Upper lobe of right lung (tissue), 1 donor: ENCODE measurements at regions not wholly inside any gene's neighbourhood (a gene's known extent, or its start where the extent isn't known, plus 50 kb on each side); places are given as distances from the start of the nearest gene placed in this dataset.

Experiments used
- ATAC-seq: fragments of 200-7000 bp; cut with Tn5 transposase; one replicate; pipeline ENCODE4 v1.9.1; 2020; ENCODE audit warnings: mild to moderate bottlenecking, moderate library complexity
- DNase-seq: peaks from one replicate; pipeline ENCODE4 v3.0.0-alpha.2; 2020
- H3K27ac ChIP-seq: fragments of 200-600 bp; one replicate; pipeline ENCODE4 v1.8.0; 2022
- H3K27me3 ChIP-seq: fragments of 200-600 bp; one replicate; pipeline ENCODE4 v1.8.0; 2022; ENCODE audit warnings: mild to moderate bottlenecking
- H3K36me3 ChIP-seq: fragments of 200-600 bp; one replicate; pipeline ENCODE4 v1.8.0; 2022
- H3K4me1 ChIP-seq: fragments of 200-600 bp; one replicate; pipeline ENCODE4 v1.8.0; 2022
- H3K4me3 ChIP-seq: fragments of 200-600 bp; one replicate; pipeline ENCODE4 v1.8.0; 2022; ENCODE audit warnings: mild to moderate bottlenecking
- H3K9me3 ChIP-seq: fragments of 200-600 bp; one replicate; pipeline ENCODE4 v1.8.0; 2022
- CTCF ChIP-seq: fragments of 200-600 bp; IDR thresholded peaks from one replicate; pipeline ENCODE4 v1.8.0; 2022; ENCODE audit warnings: antibody characterized with exemption
- intact Hi-C: fragments of 100-400 bp; cut with DNase I; formaldehyde crosslinking; loops from one replicate; pipeline ENCODE4 v1.11.0; 2022
- donor health status: DM: no; HTN: yes; CAD: no; lungs with severe emphysema.

GRCh38 chr7:46123756-46124343, 202.8 kb upstream of the IGFBP3 start:
- no peak overlapping the region for H3K27ac ChIP-seq
- H3K4me3 ChIP-seq = no peak overlapping the region
- DNase-seq = no peak
- intact Hi-C loops = no loop called here
- no peaks in the 10 kb centered on the region for H3K27me3 ChIP-seq
- no peak for TF ChIP-seq CTCF
- ATAC-seq = no peak
- no peaks in the 10 kb centered on the region for H3K4me1 ChIP-seq
- no peaks in the 10 kb centered on the region for H3K36me3 ChIP-seq
- H3K9me3 ChIP-seq = no peaks in the 10 kb centered on the region

GRCh38 chr7:46115410-46115809, 194.3 kb upstream of the IGFBP3 start:
- DNase-seq (no peak), ATAC-seq (no peak)
- H3K4me1 ChIP-seq = no peaks in the 10 kb centered on the region
- H3K36me3 ChIP-seq = no peaks in the 10 kb centered on the region
- no peak for TF ChIP-seq CTCF
- no peak overlapping the region for H3K4me3 ChIP-seq
- H3K27ac ChIP-seq = no peak overlapping the region
- intact Hi-C loops = no loop called here
- no peaks in the 10 kb centered on the region for H3K9me3 ChIP-seq
- H3K27me3 ChIP-seq = no peaks in the 10 kb centered on the region

GRCh38 chr7:46109437-46109836, 188.4 kb upstream of the IGFBP3 start:
- H3K9me3 ChIP-seq = no peaks in the 10 kb centered on the region
- no peaks in the 10 kb centered on the region for H3K27me3 ChIP-seq
- intact Hi-C loops = no loop called here
- no peak for TF ChIP-seq CTCF
- no peak for DNase-seq
- H3K27ac ChIP-seq = no peak overlapping the region
- no peaks in the 10 kb centered on the region for H3K4me1 ChIP-seq
- H3K36me3 ChIP-seq = no peaks in the 10 kb centered on the region
- no peak for ATAC-seq
- no peak overlapping the region for H3K4me3 ChIP-seq

- no peak for TF ChIP-seq CTCF
- H3K27me3 ChIP-seq = no peaks in the 10 kb centered on the region
- H3K9me3 ChIP-seq = no peaks in the 10 kb centered on the region
- intact Hi-C loops = no loop called here
- no peaks in the 10 kb centered on the region for H3K4me1 ChIP-seq
- no peak for ATAC-seq
- no peak overlapping the region for H3K27ac ChIP-seq
- no peaks in the 10 kb centered on the region for H3K36me3 ChIP-seq
- no peak overlapping the region for H3K4me3 ChIP-seq
- DNase-seq = peak; percentile 49
Measured at GRCh38 chr7:46108272-46108671, 187.2 kb upstream of the IGFBP3 start.

- Histone ChIP-seq H3K4me1 (no peaks in the 10 kb centered on the region), H3K9me3 (no peaks in the 10 kb centered on the region), H3K27ac (no peak overlapping the region), H3K36me3 (no peaks in the 10 kb centered on the region), H3K4me3 (no peak overlapping the region), H3K27me3 (no peaks in the 10 kb centered on the region)
- ATAC-seq = no peak
- TF ChIP-seq CTCF = no peak
- intact Hi-C loops = no loop called here
- no peak for DNase-seq
Measured at GRCh38 chr7:46107610-46108217, 186.6 kb upstream of the IGFBP3 start.

GRCh38 chr7:46100521-46100920, 179.4 kb upstream of the IGFBP3 start:
- Histone ChIP-seq H3K27ac (no peak overlapping the region), H3K36me3 (no peaks in the 10 kb centered on the region), H3K9me3 (no peaks in the 10 kb centered on the region), H3K4me3 (no peak overlapping the region), H3K4me1 (no peaks in the 10 kb centered on the region), H3K27me3 (no peaks in the 10 kb centered on the region)
- ATAC-seq (no peak), DNase-seq (no peak)
- no peak for TF ChIP-seq CTCF
- intact Hi-C loops = no loop called here
